A549 (cell line): ENCODE measurements at regions not wholly inside any gene's neighbourhood (a gene's known extent, or its start where the extent isn't known, plus 50 kb on each side); places are given as distances from the start of the nearest gene placed in this dataset.

ENCODE experiments used
- ATAC-seq, 2 experiments: fragments of 200-7000 bp in 1 of 2; fragments of >200 bp in 1 of 2; cut with Nextera tagmentation in 1 of 2; cut with Tn5 transposase in 1 of 2; 3 replicates each; pipeline versions ENCODE4 v1.8.0 to v1.9.1; 2018 to 2020; ENCODE audit warnings: mild to moderate bottlenecking in 1 of 2, moderate library complexity in 1 of 2
- CTCF ChIA-PET: fragments of 300-600 bp; sonication (Branson Sonifier 250); formaldehyde crosslinking; extraction: SDS; loops from one replicate; lab custom pipeline; 2021; ENCODE audit warnings: antibody characterized with exemption, inconsistent platforms; lab: Yijun Ruan, JAX
- POLR2A ChIA-PET: fragments of 350-600 bp; formaldehyde crosslinking; extraction: SDS; loops from one replicate; lab custom pipeline; 2021; ENCODE audit warnings: antibody characterized with exemption, inconsistent platforms; lab: Yijun Ruan, JAX
- DNase-seq, 2 experiments: peaks; one replicate each; pipeline versions ENCODE4 v3.0.0 to v3.0.0-alpha.2; 2011 to 2016; ENCODE audit warnings: low read depth in 1 of 2, low spot score in 1 of 2
- FAIRE-seq: peaks from 2 replicates; lab custom pipeline; 2011; peaks lifted over from hg19 to GRCh38; lab: Jason Lieb, UNC
- H3K27ac ChIP-seq, 2 experiments: fragments of >200 bp; sonication (Bioruptor Twin); formaldehyde crosslinking; 3 replicates each; pipeline ENCODE4 v1.5.1; 2016 to 2017
- H3K4me1 ChIP-seq: fragments of >200 bp; sonication (Bioruptor Twin); formaldehyde crosslinking; 3 replicates; pipeline ENCODE4 v1.6.1; 2016
- H3K4me2 ChIP-seq: fragments of >200 bp; sonication (Bioruptor Twin); formaldehyde crosslinking; 3 replicates; pipeline ENCODE4 v1.6.1; 2016
- H3K4me3 ChIP-seq: fragments of >200 bp; sonication (Bioruptor Twin); formaldehyde crosslinking; 3 replicates; pipeline ENCODE4 v1.5.1; 2016
- H3K9me3 ChIP-seq: fragments of >200 bp; sonication (Bioruptor Twin); formaldehyde crosslinking; 3 replicates; pipeline ENCODE4 v1.6.1; 2016
- BHLHE40 ChIP-seq: IDR thresholded peaks from 2 replicates; pipeline ENCODE4 v1.6.1; 2012; ENCODE audit warnings: low read depth, low read length, inconsistent platforms
- CBX8 ChIP-seq: fragments of 200-600 bp; sonication (generic); IDR thresholded peaks from 2 replicates; pipeline ENCODE4 v1.6.1; 2016
- CEBPB ChIP-seq, 2 experiments: fragments of >200 bp in 1 of 2; sonication (Bioruptor Twin) in 1 of 2; formaldehyde crosslinking in 1 of 2; IDR thresholded peaks; 2 replicates each; pipeline ENCODE4 v1.6.1; 2012 to 2016
- CHD4 ChIP-seq: fragments of 200-600 bp; sonication (generic); IDR thresholded peaks from 2 replicates; pipeline ENCODE4 v1.6.1; 2016; ENCODE audit warnings: antibody characterized with exemption, mild to moderate bottlenecking, borderline replicate concordance
- EP300 ChIP-seq, 2 experiments: fragments of >200 bp; sonication (Bioruptor Twin); formaldehyde crosslinking; IDR thresholded peaks; 2 replicates in 1 of 2; 3 replicates in 1 of 2; pipeline ENCODE4 v1.6.1; 2016 to 2017
- HOXB13 ChIP-seq: fragments of 250-450 bp; sonication (Bioruptor Pico); IDR thresholded peaks from 2 replicates; pipeline ENCODE4 v1.5.0; 2020; ENCODE audit warnings: low read depth, mild to moderate bottlenecking, moderate library complexity
- HOXB5 ChIP-seq: fragments of 250-450 bp; sonication (Bioruptor Pico); IDR thresholded peaks from 2 replicates; pipeline ENCODE4 v1.5.0; 2020; ENCODE audit warnings: mild to moderate bottlenecking, moderate library complexity
- JUNB ChIP-seq: fragments of >200 bp; sonication (Bioruptor Twin); formaldehyde crosslinking; IDR thresholded peaks from 2 replicates; pipeline ENCODE4 v1.6.1; 2016
- MAZ ChIP-seq: fragments of 150-350 bp; IDR thresholded peaks from 2 replicates; pipeline ENCODE4 v1.6.1; 2014; ENCODE audit warnings: antibody characterized with exemption, low read depth, low read length, borderline replicate concordance
- MYC ChIP-seq: IDR thresholded peaks from 2 replicates; pipeline ENCODE4 v1.6.1; 2012; ENCODE audit warnings: mild to moderate bottlenecking, inconsistent platforms, low read length, improper control_type of control experiment, borderline replicate concordance
- POLR2A ChIP-seq: IDR thresholded peaks from 2 replicates; pipeline ENCODE4 v1.6.1; 2012; ENCODE audit warnings: mild to moderate bottlenecking, low read length
- RAD21 ChIP-seq, 2 experiments: fragments of >200 bp in 1 of 2; sonication (Bioruptor Twin) in 1 of 2; formaldehyde crosslinking in 1 of 2; IDR thresholded peaks in 1 of 2; conservative IDR thresholded peaks in 1 of 2; 2 replicates in 1 of 2; 3 replicates in 1 of 2; pipeline ENCODE4 v1.6.1; 2012 to 2018; ENCODE audit warnings: inconsistent platforms in 1 of 2
- RARB ChIP-seq: fragments of 250-450 bp; sonication (Bioruptor Pico); IDR thresholded peaks from 2 replicates; pipeline ENCODE4 v1.8.0; 2021; ENCODE audit warnings: mild to moderate bottlenecking, moderate library complexity
- RCOR1 ChIP-seq: fragments of 150-350 bp; IDR thresholded peaks from 2 replicates; pipeline ENCODE4 v1.6.1; 2014; ENCODE audit warnings: antibody characterized with exemption, low read length, low read depth
- SMC3 ChIP-seq: fragments of >200 bp; sonication (Bioruptor Twin); formaldehyde crosslinking; IDR thresholded peaks from 3 replicates; pipeline ENCODE4 v1.6.1; 2018; ENCODE audit warnings: inconsistent platforms
- WGBS: methylation state at CpG from one replicate; pipeline ENCODE4 v1.1.6; 2017; ENCODE audit errors: missing lambda C conversion rate; 5-methylcytosine and 5-hydroxymethylcytosine counted together
- TF ChIP-seq, protein P1 (sequence below): IDR thresholded peaks from 2 replicates; pipeline ENCODE4 v1.6.1; 2012; ENCODE audit warnings: low read depth, borderline replicate concordance
- TF ChIP-seq, protein P2 (sequence below): fragments of 200-600 bp; sonication (generic); IDR thresholded peaks from 2 replicates; pipeline ENCODE4 v1.6.1; 2016; ENCODE audit warnings: antibody characterized with exemption, mild to moderate bottlenecking, moderate library complexity
- TF ChIP-seq, protein P3 (sequence below): fragments of 450-650 bp; IDR thresholded peaks from 2 replicates; pipeline ENCODE4 v1.6.1; 2014; ENCODE audit warnings: antibody characterized with exemption
- TF ChIP-seq, protein P4 (sequence below): IDR thresholded peaks from 2 replicates; pipeline ENCODE4 v1.6.1; 2012

DNA sequence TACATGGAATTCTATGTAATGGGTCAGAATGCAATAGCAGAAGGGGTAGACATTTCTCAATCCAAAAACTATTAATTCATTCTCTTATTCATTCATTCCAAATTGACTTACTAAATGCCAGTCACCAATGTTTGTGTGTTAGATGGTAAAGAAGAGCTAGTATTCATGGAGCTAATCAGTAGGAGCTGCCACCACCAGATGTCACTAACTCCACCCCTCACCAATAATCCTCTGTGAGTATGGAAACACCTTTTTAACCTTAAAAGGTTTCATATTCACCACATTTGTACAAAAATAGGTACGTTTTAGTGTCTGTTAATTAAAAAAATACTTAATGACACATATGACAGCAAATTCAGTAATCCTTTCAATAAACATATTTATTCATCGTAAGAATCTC is 131.8 kb upstream of the PKN2 start:
- WGBS, result 49% methylated on average over 2 of the region's 2 CpGs
- Histone ChIP-seq H3K4me3 (no peak overlapping the region), H3K4me1 (no peaks in the 10 kb centered on the region), H3K9me3 (no peaks in the 10 kb centered on the region), H3K4me2 (no peak overlapping the region), H3K27ac (no peak overlapping the region)
- ATAC-seq (no peak), FAIRE-seq (no peak), DNase-seq (no peak)
- ChIA-PET CTCF (no interaction called here), POLR2A (no interaction called here)
- TF ChIP-seq SMC3, result no peak
- no peak for TF ChIP-seq MAZ
- no peak for TF ChIP-seq CHD4
- no peak for TF ChIP-seq CEBPB (IDR thresholded peaks at IDR 0.05)
- TF ChIP-seq HOXB13 (CRISPR knock-in tag), result no peak
- no peak for TF ChIP-seq CBX8
- no peak for TF ChIP-seq POLR2A
- TF ChIP-seq RCOR1, result no peak
- no peak for TF ChIP-seq RARB (CRISPR knock-in tag)
- no peak for TF ChIP-seq EP300 (IDR thresholded peaks at IDR 0.05)
- TF ChIP-seq, protein P1, sequence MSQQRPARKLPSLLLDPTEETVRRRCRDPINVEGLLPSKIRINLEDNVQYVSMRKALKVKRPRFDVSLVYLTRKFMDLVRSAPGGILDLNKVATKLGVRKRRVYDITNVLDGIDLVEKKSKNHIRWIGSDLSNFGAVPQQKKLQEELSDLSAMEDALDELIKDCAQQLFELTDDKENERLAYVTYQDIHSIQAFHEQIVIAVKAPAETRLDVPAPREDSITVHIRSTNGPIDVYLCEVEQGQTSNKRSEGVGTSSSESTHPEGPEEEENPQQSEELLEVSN, result no peak
- no peak for TF ChIP-seq MYC
- TF ChIP-seq, protein P2, sequence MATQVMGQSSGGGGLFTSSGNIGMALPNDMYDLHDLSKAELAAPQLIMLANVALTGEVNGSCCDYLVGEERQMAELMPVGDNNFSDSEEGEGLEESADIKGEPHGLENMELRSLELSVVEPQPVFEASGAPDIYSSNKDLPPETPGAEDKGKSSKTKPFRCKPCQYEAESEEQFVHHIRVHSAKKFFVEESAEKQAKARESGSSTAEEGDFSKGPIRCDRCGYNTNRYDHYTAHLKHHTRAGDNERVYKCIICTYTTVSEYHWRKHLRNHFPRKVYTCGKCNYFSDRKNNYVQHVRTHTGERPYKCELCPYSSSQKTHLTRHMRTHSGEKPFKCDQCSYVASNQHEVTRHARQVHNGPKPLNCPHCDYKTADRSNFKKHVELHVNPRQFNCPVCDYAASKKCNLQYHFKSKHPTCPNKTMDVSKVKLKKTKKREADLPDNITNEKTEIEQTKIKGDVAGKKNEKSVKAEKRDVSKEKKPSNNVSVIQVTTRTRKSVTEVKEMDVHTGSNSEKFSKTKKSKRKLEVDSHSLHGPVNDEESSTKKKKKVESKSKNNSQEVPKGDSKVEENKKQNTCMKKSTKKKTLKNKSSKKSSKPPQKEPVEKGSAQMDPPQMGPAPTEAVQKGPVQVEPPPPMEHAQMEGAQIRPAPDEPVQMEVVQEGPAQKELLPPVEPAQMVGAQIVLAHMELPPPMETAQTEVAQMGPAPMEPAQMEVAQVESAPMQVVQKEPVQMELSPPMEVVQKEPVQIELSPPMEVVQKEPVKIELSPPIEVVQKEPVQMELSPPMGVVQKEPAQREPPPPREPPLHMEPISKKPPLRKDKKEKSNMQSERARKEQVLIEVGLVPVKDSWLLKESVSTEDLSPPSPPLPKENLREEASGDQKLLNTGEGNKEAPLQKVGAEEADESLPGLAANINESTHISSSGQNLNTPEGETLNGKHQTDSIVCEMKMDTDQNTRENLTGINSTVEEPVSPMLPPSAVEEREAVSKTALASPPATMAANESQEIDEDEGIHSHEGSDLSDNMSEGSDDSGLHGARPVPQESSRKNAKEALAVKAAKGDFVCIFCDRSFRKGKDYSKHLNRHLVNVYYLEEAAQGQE, result no peak

DNA sequence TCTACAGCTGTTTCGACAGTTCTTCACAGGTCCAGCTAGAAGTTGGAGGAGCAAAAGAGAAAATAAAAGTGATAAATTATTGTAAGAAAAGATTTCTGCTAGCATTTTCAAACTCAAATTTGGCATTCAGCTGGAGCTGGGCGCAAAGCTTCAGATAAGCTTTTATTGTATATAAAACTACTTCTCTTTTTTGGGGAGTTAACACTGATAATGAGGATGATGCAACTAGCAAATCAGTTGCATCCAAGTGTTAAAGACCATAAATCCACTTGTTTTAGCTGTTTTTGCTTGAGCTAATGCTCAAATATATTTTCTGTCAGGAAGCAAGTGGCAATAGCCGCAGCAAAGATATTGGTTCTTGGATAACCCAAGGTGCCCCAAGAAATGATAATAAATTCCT is 127.1 kb upstream of the PKN2 start:
- TF ChIP-seq RAD21 (conservative IDR thresholded peaks at IDR 0.05 in 1 of 2, IDR thresholded peaks at IDR 0.05 in 1 of 2), result no peak
- TF ChIP-seq CEBPB (IDR thresholded peaks at IDR 0.05), result no peak
- TF ChIP-seq JUNB, result no peak
- TF ChIP-seq EP300 (IDR thresholded peaks at IDR 0.05), result no peak
- TF ChIP-seq HOXB5 (CRISPR knock-in tag), result no peak
- no peak for TF ChIP-seq BHLHE40
- TF ChIP-seq, protein P3, sequence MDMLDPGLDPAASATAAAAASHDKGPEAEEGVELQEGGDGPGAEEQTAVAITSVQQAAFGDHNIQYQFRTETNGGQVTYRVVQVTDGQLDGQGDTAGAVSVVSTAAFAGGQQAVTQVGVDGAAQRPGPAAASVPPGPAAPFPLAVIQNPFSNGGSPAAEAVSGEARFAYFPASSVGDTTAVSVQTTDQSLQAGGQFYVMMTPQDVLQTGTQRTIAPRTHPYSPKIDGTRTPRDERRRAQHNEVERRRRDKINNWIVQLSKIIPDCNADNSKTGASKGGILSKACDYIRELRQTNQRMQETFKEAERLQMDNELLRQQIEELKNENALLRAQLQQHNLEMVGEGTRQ, result no peak
- TF ChIP-seq, protein P4, sequence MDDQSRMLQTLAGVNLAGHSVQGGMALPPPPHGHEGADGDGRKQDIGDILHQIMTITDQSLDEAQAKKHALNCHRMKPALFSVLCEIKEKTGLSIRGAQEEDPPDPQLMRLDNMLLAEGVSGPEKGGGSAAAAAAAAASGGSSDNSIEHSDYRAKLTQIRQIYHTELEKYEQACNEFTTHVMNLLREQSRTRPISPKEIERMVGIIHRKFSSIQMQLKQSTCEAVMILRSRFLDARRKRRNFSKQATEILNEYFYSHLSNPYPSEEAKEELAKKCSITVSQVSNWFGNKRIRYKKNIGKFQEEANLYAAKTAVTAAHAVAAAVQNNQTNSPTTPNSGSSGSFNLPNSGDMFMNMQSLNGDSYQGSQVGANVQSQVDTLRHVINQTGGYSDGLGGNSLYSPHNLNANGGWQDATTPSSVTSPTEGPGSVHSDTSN, result no peak
- no peak for TF ChIP-seq CBX8
- no peak for TF ChIP-seq CHD4
- no peak for TF ChIP-seq HOXB13 (CRISPR knock-in tag)
- ChIA-PET POLR2A (no interaction called here), CTCF (no interaction called here)
- H3K4me2 ChIP-seq, result no peak overlapping the region
- H3K9me3 ChIP-seq, result no peaks in the 10 kb centered on the region
- WGBS, result 59% methylated on average over 3 of the region's 3 CpGs
- no peaks in the 10 kb centered on the region for H3K4me1 ChIP-seq
- no peak for ATAC-seq
- H3K4me3 ChIP-seq, result no peak overlapping the region
- DNase-seq, result no peak
- FAIRE-seq, result no peak
- H3K27ac ChIP-seq, result no peak overlapping the region
